Adrenal gland (tissue), 9 donors: ENCODE measurements at regions not wholly inside any gene's neighbourhood (a gene's known extent, or its start where the extent isn't known, plus 50 kb on each side); places are given as distances from the start of the nearest gene placed in this dataset.

ENCODE experiments used
- DNase-seq, 7 donors: peaks; one replicate each; pipeline ENCODE4 v3.0.0-alpha.2; 2019 to 2020
- H3K27ac ChIP-seq, 5 donors: fragments of 200-600 bp; sonication (generic) in 4 of 5; 1 replicate in 3 of 5; 2 replicates in 2 of 5; pipeline versions ENCODE4 v1.5.1 to v1.8.0; 2016 to 2020; ENCODE audit warnings: mild to moderate bottlenecking in 1 of 5
- H3K27me3 ChIP-seq: fragments of 200-600 bp; 2 replicates; pipeline ENCODE4 v1.8.0; 2021
- H3K36me3 ChIP-seq, 2 donors: fragments of 200-600 bp; replicated peaks in 1 of 2; 1 replicate in 1 of 2; 2 replicates in 1 of 2; pipeline versions ENCODE4 v1.5.1 to v1.8.0; 2018 to 2022
- H3K4me1 ChIP-seq, 2 donors: fragments of 200-600 bp; replicated peaks in 1 of 2; 1 replicate in 1 of 2; 2 replicates in 1 of 2; pipeline versions ENCODE4 v1.5.1 to v1.8.0; 2018 to 2021
- H3K4me3 ChIP-seq, 4 donors: fragments of 200-600 bp; sonication (generic) in 3 of 4; one replicate each; pipeline ENCODE4 v1.5.1; 2016 to 2018
- H3K9me3 ChIP-seq, 3 donors: fragments of 200-600 bp; sonication (generic) in 1 of 3; replicated peaks in 1 of 3; 1 replicate in 2 of 3; 2 replicates in 1 of 3; pipeline versions ENCODE4 v1.5.1 to v1.8.0; 2016 to 2021
- POLR2A ChIP-seq, 2 donors: fragments of 450-650 bp; IDR thresholded peaks; one replicate each; pipeline ENCODE4 v1.6.1; 2017; ENCODE audit warnings: antibody characterized with exemption in 2 of 2, mild to moderate bottlenecking in 2 of 2, moderate library complexity in 1 of 2
- WGBS, 4 donors: extraction: QIAGEN DNeasy Blood & Tissue Kit in 2 of 4; methylation state at CpG; one replicate each; pipeline versions ENCODE4 v1.1.5 to v1.1.7; 2013 to 2017; 5-methylcytosine and 5-hydroxymethylcytosine counted together
- intact Hi-C, 2 donors: fragments of 100-400 bp; cut with DNase I; formaldehyde crosslinking; loops; one replicate each; pipeline versions ENCODE4 v1.14.1 to v1.15.0; 2022 to 2023
- TF ChIP-seq, protein P1 (sequence below), 6 experiments: fragments of 450-650 bp in 4 of 6; fragments of 200-600 bp in 2 of 6; sonication (generic) in 1 of 6; IDR thresholded peaks; 1 replicate in 5 of 6; 2 replicates in 1 of 6; pipeline versions ENCODE4 v1.5.1 to v1.8.0; 2016 to 2021; ENCODE audit warnings: antibody characterized with exemption in 6 of 6, mild to moderate bottlenecking in 2 of 6, moderate library complexity in 1 of 6
- donor health status: healthy with polysubstance abuse.
- donor health status: Bipolar disorder and iron deficiency.
- donor health status: DM: yes; HTN: yes; CAD: no.
- donor health status: DM: no; HTN: no; CAD: no.
- donor health status: DM: no; HTN: no; CAD: no.

DNA sequence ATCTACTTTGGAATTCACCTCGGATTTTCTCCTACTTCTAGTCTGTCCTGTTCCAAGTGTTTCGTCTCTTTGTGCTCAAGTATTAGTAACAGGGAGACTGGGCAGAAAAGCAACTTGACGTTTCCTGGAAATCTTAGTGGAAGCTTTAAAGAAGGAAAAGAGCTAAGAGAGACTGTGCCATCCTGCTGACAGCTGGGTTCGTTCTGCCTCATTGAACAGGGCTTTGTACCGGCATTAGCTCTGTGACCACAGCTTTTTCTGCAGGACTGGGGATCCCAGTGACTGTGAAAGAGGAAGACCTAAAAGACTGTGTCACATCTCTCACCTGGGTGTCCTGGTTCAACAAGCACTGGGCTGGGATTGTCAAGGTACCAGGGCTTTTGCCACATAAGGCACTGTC is 70.8 kb upstream of the CDCA7L start:
- H3K4me1 ChIP-seq = no peaks in the 10 kb centered on the region
- TF ChIP-seq POLR2A (IDR thresholded peaks at IDR 0.05) = no peak
- TF ChIP-seq, protein P1, sequence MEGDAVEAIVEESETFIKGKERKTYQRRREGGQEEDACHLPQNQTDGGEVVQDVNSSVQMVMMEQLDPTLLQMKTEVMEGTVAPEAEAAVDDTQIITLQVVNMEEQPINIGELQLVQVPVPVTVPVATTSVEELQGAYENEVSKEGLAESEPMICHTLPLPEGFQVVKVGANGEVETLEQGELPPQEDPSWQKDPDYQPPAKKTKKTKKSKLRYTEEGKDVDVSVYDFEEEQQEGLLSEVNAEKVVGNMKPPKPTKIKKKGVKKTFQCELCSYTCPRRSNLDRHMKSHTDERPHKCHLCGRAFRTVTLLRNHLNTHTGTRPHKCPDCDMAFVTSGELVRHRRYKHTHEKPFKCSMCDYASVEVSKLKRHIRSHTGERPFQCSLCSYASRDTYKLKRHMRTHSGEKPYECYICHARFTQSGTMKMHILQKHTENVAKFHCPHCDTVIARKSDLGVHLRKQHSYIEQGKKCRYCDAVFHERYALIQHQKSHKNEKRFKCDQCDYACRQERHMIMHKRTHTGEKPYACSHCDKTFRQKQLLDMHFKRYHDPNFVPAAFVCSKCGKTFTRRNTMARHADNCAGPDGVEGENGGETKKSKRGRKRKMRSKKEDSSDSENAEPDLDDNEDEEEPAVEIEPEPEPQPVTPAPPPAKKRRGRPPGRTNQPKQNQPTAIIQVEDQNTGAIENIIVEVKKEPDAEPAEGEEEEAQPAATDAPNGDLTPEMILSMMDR (IDR thresholded peaks at IDR 0.05) = no peak
- no peak overlapping the region for H3K27ac ChIP-seq
- no peak for DNase-seq
- H3K9me3 ChIP-seq = no peaks in the 10 kb centered on the region
- intact Hi-C loops = no loop called here
- no peaks in the 10 kb centered on the region for H3K27me3 ChIP-seq
- no peaks in the 10 kb centered on the region for H3K36me3 ChIP-seq
- no peak overlapping the region for H3K4me3 ChIP-seq
- 59 to 73% (median 73%) methylated on average over 5 of the region's 5 CpGs for WGBS, 4 donors

DNA sequence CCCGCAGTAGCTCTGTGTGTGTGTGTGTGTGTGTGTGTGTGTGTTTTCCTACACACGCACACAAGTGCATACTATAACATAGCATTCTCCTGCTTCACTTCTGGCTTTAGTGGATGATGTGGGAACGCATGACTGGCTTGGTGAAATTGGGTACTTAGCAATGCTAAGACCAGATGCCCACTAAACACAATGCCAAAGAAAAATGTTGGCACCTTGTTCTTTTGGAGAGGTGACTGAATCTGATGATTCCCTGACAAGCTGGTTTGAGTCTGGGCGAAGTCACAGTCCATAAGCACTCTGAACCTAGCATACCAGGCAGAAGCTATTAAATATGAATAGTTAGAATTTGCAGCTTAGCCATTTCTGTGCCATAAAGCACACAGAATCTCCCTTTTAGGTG is 68.0 kb upstream of the CDCA7L start:
- TF ChIP-seq POLR2A (IDR thresholded peaks at IDR 0.05) = no peak
- TF ChIP-seq, protein P1 (IDR thresholded peaks at IDR 0.05) = no peak
- H3K27me3 ChIP-seq = no peaks in the 10 kb centered on the region
- H3K27ac ChIP-seq = no peak overlapping the region
- H3K36me3 ChIP-seq = no peaks in the 10 kb centered on the region
- no peak for DNase-seq
- H3K4me1 ChIP-seq = no peaks in the 10 kb centered on the region
- intact Hi-C loops = no loop called here
- no peaks in the 10 kb centered on the region for H3K9me3 ChIP-seq
- H3K4me3 ChIP-seq = no peak overlapping the region
- WGBS, 4 donors = 80 to 90% (median 85%) methylated on average over 4 of the region's 4 CpGs

DNA sequence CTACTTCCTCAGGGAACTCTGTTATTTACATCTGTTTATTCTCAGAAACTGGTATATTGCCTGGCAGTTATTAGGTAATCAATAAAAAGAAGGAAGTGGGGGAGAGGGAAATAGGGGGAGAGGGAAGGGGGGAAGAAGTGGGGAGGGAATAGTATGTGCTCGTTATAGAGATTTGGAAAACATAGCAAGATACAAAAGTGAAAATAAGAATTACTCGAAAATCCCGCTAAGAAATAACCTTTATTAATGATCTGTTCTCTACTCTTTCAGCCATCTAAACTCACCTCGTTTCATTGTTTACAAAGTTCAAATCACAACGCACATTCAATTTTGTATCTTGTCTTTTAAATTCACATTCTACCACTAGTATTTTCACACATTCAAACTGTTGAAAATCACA is 63.0 kb upstream of the CDCA7L start:
- Histone ChIP-seq H3K4me3 (no peak overlapping the region), H3K27me3 (no peaks in the 10 kb centered on the region), H3K4me1 (no peaks in the 10 kb centered on the region), H3K36me3 (no peaks in the 10 kb centered on the region), H3K27ac (no peak overlapping the region), H3K9me3 (no peaks in the 10 kb centered on the region)
- TF ChIP-seq, protein P1 (IDR thresholded peaks at IDR 0.05) = no peak
- no peak for TF ChIP-seq POLR2A (IDR thresholded peaks at IDR 0.05)
- DNase-seq = no peak
- WGBS, 4 donors = 67 to 80% (median 69%) methylated on average over 5 of the region's 5 CpGs
- intact Hi-C loops = no loop called here

DNA sequence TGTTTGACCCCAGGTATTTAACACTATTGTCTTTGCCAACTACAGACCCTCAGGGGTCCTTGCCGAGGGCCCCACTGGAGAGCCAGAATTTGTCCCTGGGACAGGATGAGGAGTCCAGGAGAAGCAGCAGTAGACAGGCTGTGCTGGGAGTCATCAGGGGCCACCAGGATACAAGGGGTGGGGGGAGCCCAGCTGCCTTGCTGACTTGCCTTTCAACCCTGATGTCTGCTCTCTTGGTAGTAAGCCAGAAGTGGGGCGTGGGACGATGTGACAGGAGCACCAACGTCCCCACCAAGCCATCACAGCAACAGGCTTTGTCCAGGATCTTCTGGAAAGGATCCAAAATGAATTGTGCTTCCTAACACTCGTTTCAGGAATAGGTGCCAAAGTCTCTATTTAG is 62.4 kb upstream of the CDCA7L start:
- Histone ChIP-seq H3K27me3 (no peaks in the 10 kb centered on the region), H3K27ac (no peak overlapping the region), H3K4me3 (no peak overlapping the region), H3K4me1 (no peaks in the 10 kb centered on the region), H3K36me3 (no peaks in the 10 kb centered on the region), H3K9me3 (no peaks in the 10 kb centered on the region)
- 40 to 52% (median 42%) methylated on average over 4 to 5 of the region's 5 CpGs for WGBS, 4 donors
- intact Hi-C loops = no loop called here
- no peak for TF ChIP-seq POLR2A (IDR thresholded peaks at IDR 0.05)
- TF ChIP-seq, protein P1 (IDR thresholded peaks at IDR 0.05) = no peak
- no peak for DNase-seq
